IPS-NIHi7 (cell line): ENCODE measurements at regions not wholly inside any gene's neighbourhood (a gene's known extent, or its start where the extent isn't known, plus 50 kb on each side); places are given as distances from the start of the nearest gene placed in this dataset.

Source experiments
- DNase-seq: peaks from one replicate; pipeline ENCODE4 v3.0.0; 2012; ENCODE audit warnings: mixed read lengths; ENCODE audit errors: extremely low spot score

DNA sequence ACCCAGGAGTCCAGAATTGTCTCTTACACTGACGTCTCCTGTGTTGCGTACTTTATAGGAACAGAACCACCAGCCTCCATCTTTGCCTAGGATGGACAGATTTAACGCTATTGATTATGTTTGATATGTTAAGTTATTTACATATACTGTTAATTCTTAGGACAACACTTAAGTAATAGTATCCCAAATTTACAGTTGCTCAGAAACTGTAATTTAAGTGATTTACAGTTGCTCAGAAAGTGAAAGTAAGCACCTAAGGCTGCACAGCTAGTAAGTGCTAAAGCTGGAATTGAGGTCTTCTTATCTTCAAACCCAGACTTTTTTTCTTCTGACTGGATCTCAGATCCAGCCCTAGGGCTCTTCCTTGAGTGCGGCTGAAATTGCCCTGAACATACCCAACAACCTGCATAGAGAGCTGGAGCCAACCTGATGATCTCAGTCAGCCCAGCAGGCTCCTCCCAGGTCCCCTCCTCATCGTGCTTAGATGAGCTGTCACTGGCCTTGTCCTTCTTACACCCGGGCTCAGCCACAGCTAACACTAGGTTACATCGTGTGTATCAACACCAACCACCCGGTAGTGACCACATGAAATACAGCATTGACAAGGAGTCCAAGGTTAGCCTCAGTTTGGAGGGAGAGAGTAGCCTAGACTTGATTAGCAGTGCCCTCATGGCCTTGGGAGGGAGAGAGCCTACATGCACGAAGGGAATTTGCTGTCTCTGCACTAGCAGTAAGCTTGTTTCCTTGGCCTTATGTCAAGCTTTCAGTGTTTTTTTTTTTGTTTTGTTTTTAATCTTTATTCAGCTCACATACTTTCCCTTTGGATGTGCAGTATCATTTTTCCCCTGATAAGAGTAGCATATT is 111.1 kb upstream of the ARHGAP5 start:
- no peak for DNase-seq

DNA sequence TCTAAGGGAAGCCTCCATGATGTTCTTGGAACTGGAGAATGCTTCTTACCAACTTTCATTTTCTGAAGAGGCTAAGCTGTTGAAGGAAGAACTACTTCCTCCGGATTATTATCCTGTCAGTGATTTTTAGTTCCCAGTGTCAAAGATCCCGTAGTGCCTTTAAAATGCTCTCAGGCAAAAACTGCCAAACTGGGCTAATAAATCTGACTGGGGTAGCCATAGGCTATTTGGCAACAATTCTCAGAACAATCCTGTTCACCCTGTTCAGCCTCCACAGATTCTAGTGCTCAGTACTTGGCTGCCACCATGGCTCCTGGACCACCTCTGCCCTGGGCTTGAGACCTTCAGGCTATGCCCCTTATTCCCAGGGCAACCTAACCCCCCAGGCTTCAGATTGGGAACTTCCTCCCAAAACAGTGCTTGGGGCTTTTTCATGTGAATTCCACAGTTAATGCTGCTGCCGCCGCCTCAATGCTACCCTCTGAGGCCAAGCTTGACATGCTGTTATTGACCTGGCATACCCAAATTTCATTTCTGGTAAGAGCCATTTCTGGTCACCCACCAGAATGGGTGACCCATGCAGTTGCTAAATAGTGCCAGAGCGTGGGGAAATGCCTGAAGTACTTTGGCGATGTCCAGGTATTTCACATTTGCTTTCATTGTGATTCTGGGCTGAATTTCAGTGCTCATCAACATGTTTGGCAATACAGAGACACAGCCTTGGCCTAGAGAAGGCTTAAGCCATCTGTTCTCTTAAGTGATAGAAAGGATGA is 110.0 kb upstream of the ARHGAP5 start:
- no peak for DNase-seq

DNA sequence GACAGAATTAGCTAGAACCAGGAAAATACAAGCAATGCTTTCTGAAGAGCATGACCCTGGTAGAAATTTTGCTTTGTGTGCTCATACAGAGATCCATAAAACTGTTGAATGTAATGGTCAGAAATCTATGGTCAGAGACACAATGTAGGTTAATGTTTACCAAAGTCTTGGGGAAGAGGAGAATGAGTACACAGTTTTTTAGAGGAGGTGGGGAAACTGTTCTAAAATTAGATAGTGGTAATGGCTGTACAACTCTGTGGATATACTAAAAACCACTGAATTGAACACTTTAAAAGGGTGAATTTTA is 109.5 kb upstream of the ARHGAP5 start:
- no peak for DNase-seq

DNA sequence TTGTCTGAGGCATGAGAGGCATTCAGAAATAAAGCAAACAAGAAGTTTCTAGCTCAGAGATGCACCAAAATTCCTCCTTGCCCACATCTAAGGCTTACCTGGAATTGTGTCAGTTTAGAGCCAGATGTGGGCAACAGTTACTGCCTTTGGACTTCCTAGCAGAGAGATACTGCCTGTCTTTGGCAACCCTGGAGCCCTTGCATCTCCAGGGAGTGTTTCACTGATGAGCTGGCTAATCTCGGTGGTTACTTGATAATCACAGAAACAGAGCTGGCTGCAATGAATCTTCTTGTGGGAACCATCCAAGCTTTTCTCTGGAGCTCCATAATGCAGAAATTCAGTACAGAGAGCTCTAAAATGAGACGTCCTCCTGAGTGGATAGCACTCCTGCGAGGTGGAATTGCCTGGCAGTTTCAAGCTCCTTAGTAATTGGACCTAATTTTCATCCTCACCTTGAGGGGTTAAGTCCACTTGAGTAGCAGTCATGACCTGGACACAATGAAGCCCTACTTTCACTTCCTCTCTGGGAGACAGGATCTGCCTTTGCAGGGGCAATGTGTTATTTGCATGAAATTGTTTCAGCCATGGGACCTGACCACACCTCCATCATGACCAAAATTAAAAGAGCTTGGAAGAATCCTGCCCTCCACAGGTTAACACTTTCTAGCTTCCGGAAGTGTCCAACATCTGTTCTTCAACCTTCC is 108.8 kb upstream of the ARHGAP5 start:
- DNase-seq = no peak

DNA sequence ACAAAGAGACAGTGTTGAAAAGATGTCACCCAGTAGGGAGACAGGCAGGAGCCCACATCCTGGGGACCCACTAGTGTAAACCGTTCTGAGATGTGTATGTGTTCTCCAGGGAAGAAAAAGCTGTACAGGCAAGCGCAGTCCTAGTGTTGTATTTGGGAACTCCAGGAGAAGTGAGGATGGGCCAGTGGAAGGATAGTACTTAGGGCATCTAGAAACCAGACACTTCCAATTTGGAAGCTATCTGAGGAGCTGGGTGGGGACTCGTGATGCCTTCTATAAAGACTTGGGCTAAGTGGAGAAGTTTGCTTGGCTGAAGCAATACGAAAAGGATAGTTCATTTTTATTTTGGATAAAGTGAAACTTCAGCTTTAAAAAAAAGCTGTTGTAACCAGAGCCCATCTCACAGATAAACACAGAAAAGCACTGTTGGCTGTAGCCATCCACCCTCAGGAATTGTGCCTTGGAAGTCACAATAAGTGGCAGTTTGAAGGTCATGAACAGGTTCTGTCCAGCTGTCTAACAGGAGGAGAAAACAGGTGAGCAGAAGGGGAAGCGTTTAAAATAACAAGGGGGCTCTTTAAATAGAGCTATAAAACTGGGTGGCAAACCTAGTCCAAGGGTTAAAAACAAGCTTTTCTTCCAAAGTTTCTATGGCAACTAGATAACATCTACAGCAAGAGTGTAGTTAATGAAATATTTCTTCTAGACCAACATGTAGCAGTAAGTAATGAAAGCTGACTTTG is 108.0 kb upstream of the ARHGAP5 start:
- DNase-seq = no peak

DNA sequence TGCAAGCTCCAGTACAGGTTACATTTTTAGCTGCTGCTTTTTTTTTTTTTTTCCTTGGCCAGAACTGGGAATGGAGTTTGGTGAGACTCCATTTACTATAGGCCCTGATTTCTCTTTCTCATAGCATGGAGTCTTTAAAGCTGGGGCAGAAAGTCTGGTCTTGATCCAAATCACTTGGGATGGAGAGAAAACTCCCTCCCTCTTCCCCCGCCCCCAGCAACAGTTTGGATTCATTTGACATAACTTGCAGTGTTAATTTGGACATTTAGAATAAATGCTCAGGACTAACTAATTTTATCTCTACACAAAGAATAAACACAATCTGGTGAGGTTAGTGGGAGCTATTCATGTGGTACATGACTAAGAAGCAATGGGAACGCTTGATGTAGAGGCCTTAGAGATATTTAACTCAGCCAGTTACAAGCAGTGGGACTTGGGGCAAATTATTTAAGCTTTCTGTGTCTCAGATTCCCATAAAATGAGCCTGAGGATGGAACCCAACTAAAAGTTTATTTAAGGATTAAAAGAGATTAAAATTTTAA is 107.3 kb upstream of the ARHGAP5 start:
- DNase-seq = no peak

DNA sequence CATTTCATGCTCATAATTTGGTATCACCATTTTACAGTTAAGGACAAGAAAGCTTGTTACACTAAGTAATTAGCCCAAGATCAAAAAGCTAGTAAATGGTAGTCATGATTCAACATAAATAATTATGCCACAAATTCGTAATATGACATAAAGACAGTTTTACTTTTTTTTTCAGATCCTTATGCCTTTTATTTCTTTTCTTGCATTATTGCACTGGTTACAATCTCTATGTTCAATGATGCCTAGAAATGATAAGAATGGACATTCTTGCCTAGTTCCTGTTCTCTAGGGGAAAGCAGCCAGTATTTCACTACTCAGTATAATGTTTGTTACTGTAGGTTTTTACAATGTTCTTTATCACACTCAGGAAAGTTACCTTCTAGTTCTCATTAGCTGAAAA is 106.4 kb upstream of the ARHGAP5 start:
- DNase-seq = no peak

DNA sequence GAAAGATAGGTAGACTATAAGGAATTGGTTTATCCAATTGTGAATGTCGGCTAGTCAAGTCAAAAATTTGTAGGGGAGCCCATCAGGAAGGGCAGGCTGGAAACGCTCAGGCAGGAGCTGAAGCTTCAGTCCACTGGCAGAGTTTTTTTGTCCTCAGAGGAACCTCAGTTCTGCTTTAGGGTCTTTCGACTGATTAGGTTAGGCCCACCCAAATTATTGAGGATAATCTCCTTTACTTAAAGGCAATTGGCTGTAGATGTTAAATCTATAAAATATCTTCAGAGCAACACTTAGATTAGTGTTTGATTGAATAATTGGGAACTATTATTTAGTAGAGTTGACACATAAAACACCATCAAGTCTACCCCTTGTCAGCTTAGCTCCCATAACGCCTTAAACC is 105.5 kb upstream of the ARHGAP5 start:
- DNase-seq = no peak

DNA sequence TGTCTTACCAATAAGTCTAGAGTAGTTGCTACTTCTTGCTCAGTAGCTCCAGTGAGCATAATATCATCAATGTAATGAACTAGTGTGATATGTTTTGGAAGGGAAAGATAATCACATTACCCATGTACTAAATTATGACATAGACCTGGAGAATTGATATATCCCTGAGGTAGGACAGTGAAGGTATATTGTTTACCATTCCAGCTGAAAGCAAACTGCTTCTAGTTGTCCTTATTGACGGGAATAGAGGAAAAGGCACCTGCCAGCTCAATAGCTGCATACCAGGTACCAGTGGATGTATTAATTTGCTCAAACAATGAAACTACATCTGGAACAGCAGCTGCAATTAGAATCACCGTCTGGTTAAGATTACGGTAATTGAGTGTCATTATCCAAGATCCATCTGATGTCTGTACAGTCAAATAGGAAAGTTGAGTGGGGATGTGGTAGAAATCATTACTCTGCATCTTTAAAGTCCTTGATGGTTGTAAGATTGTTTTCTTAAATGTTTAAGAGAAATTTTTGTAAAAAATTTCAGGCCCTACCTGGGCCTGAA is 100.0 kb upstream of the ARHGAP5 start:
- DNase-seq = no peak

DNA sequence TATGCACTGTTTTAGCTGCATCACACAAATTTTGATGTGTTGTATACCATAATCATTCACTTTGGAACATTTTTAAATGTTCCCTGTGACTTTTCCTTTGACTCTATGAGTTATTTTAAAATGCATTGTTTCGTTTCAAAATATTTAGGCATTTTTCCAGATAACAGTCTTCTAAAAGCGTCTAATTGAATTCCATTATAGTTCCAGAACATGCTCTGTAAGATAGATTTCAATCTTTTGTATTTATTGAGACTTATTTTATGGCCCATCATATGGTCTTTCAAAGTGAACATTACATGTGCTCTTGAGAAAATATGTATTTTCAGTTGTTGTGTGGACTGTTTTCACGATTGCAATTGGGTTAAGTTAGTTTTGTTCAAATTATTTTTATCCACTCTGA is 98.7 kb upstream of the ARHGAP5 start:
- DNase-seq = no peak

DNA sequence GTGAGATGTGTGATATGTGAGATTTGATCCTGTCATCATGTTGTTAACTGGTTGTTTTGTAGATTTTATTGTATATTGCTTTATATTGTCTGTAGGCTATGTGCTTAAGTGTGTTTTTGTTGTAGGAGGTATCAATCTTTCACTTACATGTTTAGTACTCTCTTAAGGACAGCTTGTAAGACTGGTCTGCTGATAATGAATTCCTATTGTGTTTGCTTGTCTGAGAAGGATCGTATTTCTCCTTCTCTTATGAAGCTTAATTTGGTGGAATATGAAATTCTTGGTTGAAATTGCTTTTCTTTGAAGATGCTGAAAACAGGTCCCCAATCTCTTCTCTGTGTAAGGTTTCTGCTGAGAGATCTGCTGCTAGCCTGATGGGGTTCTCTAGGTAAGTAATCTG is 94.5 kb upstream of the ARHGAP5 start:
- no peak for DNase-seq

DNA sequence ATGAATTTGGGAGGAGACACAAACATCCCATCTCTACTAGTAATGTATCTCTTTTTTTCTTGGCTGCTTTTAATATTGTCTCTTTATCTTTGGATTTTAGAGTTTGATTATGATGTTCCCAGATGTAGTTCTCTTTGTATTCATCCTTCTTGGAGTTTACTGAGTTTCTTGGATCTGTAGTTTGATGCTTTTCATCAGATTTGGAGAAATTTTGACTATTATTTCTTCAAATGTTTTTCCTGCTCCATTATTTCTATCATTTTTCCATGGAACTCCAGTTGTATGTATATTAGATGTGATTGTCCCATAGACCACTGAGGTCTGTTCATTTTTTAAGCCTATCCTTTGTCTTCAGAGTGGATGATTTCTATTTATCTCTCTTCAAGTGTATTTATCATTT is 90.7 kb upstream of the ARHGAP5 start:
- no peak for DNase-seq

DNA sequence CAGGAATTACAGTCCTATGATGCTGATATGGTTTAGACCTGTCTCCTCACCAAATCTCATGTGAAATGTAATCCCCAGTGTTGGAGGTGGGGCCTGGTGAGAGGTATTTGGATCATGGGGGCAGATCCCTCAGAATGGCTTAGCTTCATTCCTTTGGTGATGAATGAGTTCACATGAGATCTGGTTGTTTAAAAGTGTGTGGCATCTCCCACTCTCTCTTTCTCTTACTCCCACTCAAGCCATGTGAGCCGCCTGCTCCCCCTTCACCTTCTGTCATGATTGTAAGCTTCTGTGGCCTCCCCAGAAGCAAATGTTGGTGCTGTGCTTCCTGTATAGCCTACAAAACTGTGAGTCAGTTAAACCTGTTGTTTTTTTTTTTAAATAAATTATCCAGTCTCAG is 89.4 kb upstream of the ARHGAP5 start:
- DNase-seq = no peak

DNA sequence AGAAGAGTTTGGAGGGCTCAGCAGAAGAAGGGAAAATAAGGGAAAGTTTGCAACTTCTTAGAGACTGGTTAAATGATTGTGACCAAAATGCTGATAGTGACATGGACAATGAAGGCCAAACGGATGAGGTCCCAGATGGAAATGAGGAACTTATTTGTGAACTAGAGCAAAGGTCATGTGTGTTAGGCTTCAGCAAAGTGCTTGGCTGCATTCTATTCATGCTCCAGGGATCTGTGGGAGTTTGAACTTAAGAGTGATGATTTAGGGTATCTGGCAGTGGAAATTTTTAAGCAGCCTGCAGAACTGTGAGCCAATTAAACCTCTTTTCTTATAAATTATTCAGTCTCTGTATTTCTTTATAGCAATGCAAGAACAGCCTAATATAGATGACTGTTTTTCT is 88.9 kb upstream of the ARHGAP5 start:
- no peak for DNase-seq

DNA sequence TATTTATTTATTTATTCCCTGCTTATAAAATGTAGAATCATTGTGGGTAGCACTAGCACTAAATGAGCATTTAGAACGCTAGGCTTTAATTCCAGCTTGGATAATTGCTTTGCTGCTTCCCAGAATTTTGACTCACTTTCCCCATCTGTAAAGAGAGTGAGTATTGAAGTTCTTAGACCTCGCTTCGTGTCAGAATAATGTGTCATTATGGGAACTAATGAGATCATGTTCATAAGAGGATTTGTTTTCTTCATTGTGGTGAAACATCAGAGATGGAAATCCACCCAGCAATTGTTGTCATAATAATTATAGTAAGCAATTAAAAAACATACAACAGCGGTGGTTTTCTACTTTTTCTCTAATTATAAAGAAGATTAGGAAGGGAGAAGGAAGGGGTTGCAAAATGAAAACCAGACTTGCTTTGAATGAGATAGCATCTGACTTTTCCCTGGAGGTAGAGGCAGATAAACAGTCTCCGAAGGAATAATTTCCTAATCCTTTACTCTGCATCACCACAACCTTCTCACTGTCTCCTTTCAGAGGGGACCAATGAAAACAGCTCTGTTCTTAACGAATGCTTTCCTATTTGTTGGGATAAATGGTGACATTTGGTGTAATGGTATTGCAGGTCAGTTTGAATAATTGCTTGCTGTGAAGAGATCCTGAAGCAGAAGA is 86.8 kb upstream of the ARHGAP5 start:
- DNase-seq = no peak

DNA sequence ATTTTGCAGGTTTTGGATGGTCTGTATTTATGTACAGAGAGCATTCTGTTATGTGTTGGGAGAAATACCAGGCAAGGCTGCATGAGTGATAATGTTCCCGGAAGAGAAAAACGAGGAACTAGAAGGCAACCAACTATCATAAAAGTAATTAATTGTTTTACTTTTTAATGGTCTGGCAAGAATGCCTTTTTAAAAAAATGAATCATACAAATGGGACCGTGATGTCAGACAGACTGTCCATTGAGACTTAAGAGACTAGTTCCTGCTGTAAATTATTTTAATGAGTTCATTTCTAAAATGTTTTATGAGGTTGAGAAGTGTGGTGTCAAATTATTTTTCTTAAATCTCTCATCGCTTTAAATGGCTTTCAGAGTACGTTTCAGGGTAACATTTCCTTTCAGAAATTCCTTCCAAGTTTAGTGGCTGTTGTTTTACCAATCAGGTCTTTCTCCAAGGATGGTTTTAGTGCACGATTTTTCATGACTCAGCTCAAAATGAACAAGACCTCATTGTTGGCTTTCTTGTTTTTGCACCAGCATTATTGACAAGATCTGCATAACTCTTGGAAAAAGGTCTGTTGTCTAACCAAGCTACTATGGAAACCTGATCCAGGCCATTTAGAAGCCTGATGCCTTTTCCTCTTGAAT is 86.1 kb upstream of the ARHGAP5 start:
- no peak for DNase-seq

DNA sequence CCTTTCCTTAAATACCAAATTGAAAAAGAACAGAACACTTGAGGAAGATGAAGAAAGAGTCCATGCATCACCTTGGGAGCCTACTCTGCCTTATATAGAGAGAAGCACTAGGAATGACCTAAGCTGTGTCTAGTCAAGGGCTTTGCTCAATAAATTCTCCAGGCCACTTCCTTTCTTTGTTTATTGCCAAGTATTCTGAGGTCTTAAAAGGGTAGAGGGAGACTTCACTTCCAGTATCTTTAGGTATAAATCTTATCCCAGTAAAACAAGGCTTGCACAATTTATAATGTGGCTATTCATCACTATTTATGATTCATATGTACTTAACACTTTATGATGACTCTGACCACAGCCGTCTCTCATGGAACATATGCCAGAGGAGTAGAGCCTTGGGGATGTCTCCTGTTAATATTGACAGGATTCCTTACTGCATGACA is 85.1 kb upstream of the ARHGAP5 start:
- DNase-seq = no peak

DNA sequence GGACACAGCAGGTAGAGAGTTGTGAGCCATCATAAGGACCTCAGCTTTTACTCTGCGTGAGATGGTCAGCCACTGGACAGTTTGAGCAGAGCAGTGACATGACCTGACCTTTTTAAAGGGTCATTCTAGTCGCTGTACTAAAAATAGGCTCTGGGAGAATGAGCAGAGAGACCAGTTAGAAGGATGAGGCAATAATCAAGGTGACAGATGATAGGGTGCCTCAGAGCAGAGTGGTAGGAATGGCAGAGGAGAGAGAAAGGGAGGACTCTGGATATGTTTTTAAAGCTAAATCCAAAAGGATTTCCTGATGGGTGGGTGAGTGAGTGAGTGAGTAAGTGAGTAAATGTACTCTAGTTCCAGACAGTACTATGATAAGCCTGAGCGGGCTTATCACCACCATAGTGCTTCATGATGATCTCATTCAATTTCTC is 83.6 kb upstream of the ARHGAP5 start:
- DNase-seq = no peak

DNA sequence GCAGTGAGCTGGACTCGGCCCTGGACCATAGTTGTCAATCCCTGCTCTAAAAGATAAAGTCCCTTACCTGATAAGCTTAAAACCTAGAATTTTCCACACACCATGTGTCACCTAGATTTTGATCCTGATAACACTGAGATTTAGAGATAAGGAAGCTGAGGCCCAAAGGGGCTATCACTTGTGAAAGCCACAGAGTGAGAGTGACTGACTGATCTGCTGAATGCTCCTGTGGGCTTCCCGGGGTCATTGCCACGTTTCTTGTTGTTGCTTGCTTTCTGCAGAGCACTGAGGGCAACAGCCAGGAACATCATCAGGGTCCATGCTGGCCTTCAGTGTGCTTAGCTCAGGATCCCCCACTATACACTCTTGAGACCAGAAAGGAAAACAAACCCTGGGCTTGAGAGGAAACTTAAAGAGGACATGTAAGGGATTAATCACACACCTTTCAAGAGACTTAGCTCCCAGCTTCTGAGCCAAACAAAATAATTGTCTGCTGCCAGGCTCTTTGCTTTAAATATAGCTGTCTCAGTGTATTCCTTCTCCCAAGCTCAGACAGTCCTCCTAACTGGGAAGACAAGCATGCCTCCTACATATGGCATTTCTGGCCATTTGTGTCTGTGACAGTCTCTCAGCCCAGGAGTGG is 82.6 kb upstream of the ARHGAP5 start:
- DNase-seq = no peak

DNA sequence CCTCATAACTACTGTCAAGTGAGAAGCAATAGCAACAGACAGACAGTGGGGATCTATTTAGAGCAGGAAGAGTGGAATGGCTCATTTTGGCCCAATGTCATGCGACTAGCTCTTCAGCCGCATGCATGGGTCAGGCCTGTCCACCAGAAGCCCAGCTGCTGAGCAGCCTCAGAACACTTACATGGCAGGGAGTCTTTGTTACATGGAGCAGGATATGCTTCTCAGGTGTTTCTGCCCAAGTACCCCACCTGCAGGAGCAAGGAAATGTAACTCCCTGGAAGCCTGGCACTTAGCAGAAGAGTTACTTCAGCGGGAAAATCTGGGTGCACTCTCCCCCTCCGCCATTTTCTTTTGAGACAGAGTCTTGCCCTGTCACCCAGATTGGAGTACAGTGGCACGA is 73.5 kb upstream of the ARHGAP5 start:
- DNase-seq = no peak
